Femur (tissue), 1 donor: ENCODE measurements at regions not wholly inside any gene's neighbourhood (a gene's known extent, or its start where the extent isn't known, plus 50 kb on each side); places are given as distances from the start of the nearest gene placed in this dataset.
"Not testable (repeated sequence)": the region's sequence is repeated elsewhere in the genome, so short reads cannot be mapped to it uniquely, and the experiment has no call there.

Source experiments
- DNase-seq: peaks from one replicate; pipeline ENCODE4 v3.0.0-alpha.2; 2017

- no peak for DNase-seq
These were observed 147.7 kb downstream of the COG6 start for GRCh38 chr13:39803156-39803555.

- DNase-seq: no peak
These were observed 148.4 kb downstream of the COG6 start for GRCh38 chr13:39803851-39804250.

- no peak for DNase-seq
These were observed 149.1 kb downstream of the COG6 start for GRCh38 chr13:39804332-39805210.

GRCh38 chr13:39809466-39809865 lies 154.0 kb downstream of the COG6 start:
- no peak for DNase-seq

DNA sequence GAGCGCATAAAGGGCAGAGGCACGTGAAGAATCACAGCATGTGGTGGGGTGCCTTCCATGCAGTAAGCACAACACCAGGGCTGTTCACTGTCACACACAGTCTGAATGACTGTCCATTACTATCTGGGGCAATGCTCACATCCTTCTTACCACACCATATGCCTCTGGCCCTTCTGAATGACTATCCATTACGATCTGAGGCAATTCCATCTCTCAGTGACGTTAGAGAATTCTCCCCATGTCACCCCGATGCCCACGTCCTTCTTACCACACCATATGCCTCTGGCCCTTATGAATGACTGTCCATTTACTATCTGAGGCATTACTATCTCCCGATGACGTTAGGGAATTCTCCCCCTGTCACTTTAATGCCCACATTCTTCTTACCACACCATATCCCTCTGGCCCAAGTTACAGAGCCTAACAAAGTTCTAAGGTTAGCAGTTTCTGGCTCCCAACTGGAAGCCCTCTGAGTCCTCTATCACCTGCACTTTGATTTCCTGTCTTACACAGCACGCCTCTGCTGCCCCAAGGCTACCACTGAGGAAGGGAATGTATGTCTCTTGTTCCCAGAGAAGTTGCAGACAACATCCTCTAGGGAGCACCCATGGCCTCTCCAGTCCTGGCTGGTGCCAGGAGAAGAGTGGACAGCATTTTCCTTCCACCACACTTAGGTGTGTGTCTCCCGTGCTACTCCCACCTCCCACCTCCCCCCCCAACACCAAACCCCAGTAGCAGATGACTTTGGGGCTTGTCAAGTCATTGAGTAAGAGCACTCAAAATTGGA lies 154.8 kb downstream of the COG6 start:
- DNase-seq: no peak

GRCh38 chr13:39811051-39811450 lies 155.6 kb downstream of the COG6 start:
- DNase-seq: no peak

- no peak for DNase-seq
These were observed 156.2 kb downstream of the COG6 start for GRCh38 chr13:39811696-39812095.

DNA sequence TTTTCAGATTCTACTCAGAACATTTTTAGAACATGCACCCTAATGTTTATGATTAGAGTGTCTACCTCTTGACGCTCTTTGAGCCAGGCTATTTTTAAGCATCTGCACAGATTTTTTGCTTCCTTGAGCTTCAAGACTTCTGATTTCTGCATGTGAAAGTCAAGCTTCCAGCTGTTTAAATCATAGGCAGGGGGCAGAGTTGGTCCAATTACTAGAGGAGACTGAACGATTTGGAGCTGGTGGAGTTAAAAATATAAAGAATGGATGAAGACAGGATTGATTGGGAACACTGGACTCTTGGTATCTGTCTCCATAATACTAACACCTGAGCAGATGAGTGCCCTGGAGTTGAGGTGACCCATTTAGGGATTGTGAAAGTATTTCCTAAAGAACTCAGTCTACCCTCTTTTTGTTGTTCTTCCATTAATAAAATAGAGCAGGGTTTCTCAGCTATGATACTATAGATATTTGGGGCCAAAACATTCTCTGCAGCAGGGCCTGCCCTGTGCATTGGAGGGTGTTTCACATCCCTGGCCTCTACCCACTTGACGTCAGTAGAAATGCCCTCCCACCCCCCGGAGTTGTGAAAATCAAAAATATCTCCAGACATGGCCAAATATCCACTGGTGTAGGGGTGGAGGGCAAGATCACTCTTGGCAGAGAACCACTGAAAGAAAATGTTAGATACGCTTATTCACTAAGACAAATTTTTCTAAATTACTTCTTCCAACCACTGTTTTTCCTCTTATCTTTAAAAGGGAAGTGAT lies 160.1 kb downstream of the COG6 start:
- no peak for DNase-seq

- no peak for DNase-seq
These were observed 161.5 kb downstream of the COG6 start for GRCh38 chr13:39816936-39817335.

DNA sequence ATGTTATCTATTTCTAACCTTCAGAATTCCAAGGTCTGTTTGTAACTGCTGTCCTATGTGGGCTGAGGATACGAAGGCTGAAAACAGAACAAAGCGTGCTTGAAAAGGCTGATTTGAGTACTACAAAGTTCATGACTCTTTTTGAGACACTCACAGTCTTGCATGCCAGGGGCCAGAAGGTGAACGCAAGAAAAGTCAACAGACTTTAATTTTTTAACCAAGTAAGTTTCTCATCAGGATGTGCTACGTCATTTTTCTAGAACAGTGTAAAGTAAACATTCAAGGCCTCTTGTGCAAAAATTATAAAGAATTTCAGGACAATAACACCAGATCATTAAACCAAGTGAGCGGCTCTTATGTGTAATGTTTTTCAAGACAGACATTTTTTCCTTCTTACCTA lies 163.5 kb downstream of the COG6 start:
- no peak for DNase-seq

DNA sequence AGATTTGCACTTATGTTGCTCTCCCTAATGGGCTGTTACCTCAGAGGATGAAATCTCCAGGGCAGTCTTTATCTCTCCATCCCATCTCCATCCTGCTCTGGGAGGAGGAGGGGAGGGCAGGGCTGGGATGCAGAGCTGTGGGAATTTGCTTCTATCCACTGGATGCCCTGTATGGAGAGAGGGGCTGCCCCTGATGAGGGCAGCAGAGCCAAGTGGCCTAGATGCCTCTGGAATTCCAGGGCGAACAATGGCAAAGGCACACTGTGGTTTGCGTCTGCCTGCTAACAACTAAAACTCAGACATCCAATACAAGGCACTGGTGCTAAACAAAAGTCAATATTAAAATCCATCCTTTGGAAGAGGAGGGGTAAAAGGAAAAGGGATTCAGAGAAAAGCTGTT lies 165.1 kb downstream of the COG6 start:
- DNase-seq: no peak

DNA sequence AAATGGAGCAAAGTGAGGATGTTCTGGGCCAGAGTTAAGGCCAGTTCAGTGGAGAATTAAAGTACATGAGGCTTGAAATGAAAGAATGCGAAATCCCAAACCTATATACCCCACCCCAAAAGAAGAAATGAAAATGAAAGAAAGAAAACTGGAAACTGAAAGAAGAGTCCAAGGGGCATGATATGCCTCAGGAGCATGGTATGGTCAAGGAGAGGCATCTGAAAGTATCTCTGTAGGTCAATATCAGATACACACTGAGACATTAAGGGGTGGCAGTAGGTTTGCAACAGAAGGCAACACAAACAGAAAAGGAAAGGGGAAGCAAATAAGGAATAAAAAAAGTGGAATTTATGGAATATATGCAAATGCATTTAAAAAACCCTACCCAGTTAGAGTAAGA lies 166.5 kb downstream of the COG6 start:
- DNase-seq: no peak

GRCh38 chr13:39822437-39822836 lies 167.0 kb downstream of the COG6 start:
- no peak for DNase-seq

GRCh38 chr13:39823063-39823713 lies 167.7 kb downstream of the COG6 start:
- no peak for DNase-seq

- DNase-seq: no peak
These were observed 170.4 kb downstream of the COG6 start for GRCh38 chr13:39825886-39826285.

GRCh38 chr13:39835253-39835652 lies 179.8 kb downstream of the COG6 start:
- no peak for DNase-seq

- no peak for DNase-seq
These were observed 180.6 kb downstream of the COG6 start for GRCh38 chr13:39836038-39836437.

- DNase-seq: not testable (repeated sequence)
These were observed 182.4 kb downstream of the COG6 start for GRCh38 chr13:39837866-39838265.

GRCh38 chr13:39840201-39840600 lies 184.7 kb downstream of the COG6 start:
- DNase-seq: no peak

DNA sequence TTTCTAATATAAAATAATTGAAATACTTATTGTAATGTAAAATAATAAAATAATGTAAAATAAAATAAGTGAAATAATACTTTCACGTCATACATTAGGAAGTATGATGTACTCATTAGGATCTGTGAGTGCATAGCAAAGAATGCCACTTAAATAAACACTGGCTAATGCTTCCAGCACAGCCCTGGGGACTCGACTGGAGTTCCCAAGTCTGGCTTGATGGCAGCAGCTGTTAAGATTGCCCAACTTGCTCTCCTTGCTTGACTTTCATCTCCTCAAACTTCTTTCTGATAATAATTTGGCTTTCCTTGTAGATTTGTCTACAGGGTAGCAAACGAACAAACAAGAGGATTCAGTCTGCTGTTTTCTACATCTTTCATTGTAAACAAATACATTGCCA lies 191.9 kb downstream of the COG6 start:
- no peak for DNase-seq

DNA sequence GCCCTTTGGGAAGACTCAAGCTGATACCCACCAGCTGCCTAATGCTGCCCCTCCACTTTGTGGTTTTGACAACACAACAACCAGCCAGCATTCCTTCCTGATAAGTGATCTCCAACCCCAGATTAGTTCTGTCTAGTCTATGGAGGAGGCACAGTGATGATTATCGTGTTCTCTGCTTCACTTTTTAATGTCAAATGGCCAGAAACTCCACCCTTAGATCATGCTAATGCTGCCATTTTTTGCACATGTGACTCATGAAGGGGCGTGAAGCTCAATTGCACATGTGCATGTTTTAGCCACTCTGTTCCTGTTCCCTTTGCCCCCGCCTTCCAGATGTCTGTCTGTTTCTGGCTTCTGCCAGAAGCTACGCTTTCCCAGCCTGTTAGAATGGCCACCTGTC lies 199.8 kb downstream of the COG6 start:
- DNase-seq: no peak

- DNase-seq: no peak
These were observed 201.3 kb downstream of the COG6 start for GRCh38 chr13:39856714-39857113.

- no peak for DNase-seq
These were observed 203.3 kb downstream of the COG6 start for GRCh38 chr13:39858794-39859193.
